Right lobe of liver (tissue), 6 donors: ENCODE measurements at regions not wholly inside any gene's neighbourhood (a gene's known extent, or its start where the extent isn't known, plus 50 kb on each side); places are given as distances from the start of the nearest gene placed in this dataset.

Source experiments
- ATAC-seq, 4 donors: fragments of 200-7000 bp; cut with Tn5 transposase; one replicate each; pipeline ENCODE4 v1.9.1; 2020; ENCODE audit warnings: mild to moderate bottlenecking in 4 of 4, moderate library complexity in 4 of 4
- DNase-seq, 3 donors: peaks; one replicate each; pipeline ENCODE4 v3.0.0-alpha.2; 2020
- H3K27ac ChIP-seq, 3 donors: fragments of 200-600 bp; one replicate each; pipeline ENCODE4 v1.8.0; 2022
- H3K27me3 ChIP-seq, 2 donors: fragments of 200-600 bp; one replicate each; pipeline ENCODE4 v1.8.0; 2022
- H3K36me3 ChIP-seq, 4 donors: fragments of 200-600 bp; sonication (generic) in 1 of 4; one replicate each; pipeline versions ENCODE4 v1.5.1 to v1.8.0; 2017 to 2022; ENCODE audit warnings: control low read depth in 1 of 4
- H3K4me1 ChIP-seq, 4 donors: fragments of 200-600 bp; sonication (generic) in 1 of 4; one replicate each; pipeline versions ENCODE4 v1.5.1 to v1.8.0; 2017 to 2022; ENCODE audit warnings: control low read depth in 1 of 4
- H3K4me3 ChIP-seq, 3 donors: fragments of 200-600 bp; one replicate each; pipeline ENCODE4 v1.8.0; 2022
- H3K9me3 ChIP-seq, 4 donors: fragments of 200-600 bp; sonication (generic) in 1 of 4; one replicate each; pipeline versions ENCODE4 v1.5.1 to v1.8.0; 2017 to 2022; ENCODE audit warnings: control low read depth in 1 of 4
- POLR2A ChIP-seq: fragments of 450-650 bp; IDR thresholded peaks from one replicate; pipeline ENCODE4 v1.6.1; 2017; ENCODE audit warnings: antibody characterized with exemption, mild to moderate bottlenecking
- WGBS: methylation state at CpG from one replicate; pipeline ENCODE4 v1.1.6; 2018; ENCODE audit warnings: low coverage, low lambda C conversion rate; ENCODE audit not compliant: insufficient coverage; ENCODE audit errors: missing lambda C conversion rate; 5-methylcytosine and 5-hydroxymethylcytosine counted together
- intact Hi-C, 2 donors: fragments of 100-400 bp; cut with DNase I; formaldehyde crosslinking; loops; one replicate each; pipeline versions ENCODE4 v1.11.2 to v1.14.1; 2022
- TF ChIP-seq, protein P1 (sequence below), 4 donors: fragments of 200-600 bp in 3 of 4; fragments of 450-650 bp in 1 of 4; IDR thresholded peaks; one replicate each; pipeline versions ENCODE4 v1.5.1 to v1.8.0; 2016 to 2022; ENCODE audit warnings: antibody characterized with exemption in 4 of 4, mild to moderate bottlenecking in 2 of 4
- donor health status: DM: no; HTN: yes; CAD: no.
- donor health status: DM: no; HTN: no; CAD: no.
- donor health status: DM: no; HTN: no; CAD: no.
- donor health status: DM: no; HTN: yes; CAD: no.
- donor health status: DM: no; HTN: yes; CAD: no.

- DNase-seq (no peak), ATAC-seq (no peak)
- Histone ChIP-seq H3K36me3 (no peaks in the 10 kb centered on the region), H3K9me3 (no peaks in the 10 kb centered on the region), H3K4me1 (no peaks in the 10 kb centered on the region), H3K27me3 (no peaks in the 10 kb centered on the region), H3K4me3 (no peak overlapping the region), H3K27ac (no peak overlapping the region)
- intact Hi-C loops = no loop called here
- WGBS = 54% methylated on average over 7 of the region's 12 CpGs
- TF ChIP-seq POLR2A = no peak
- TF ChIP-seq, protein P1, sequence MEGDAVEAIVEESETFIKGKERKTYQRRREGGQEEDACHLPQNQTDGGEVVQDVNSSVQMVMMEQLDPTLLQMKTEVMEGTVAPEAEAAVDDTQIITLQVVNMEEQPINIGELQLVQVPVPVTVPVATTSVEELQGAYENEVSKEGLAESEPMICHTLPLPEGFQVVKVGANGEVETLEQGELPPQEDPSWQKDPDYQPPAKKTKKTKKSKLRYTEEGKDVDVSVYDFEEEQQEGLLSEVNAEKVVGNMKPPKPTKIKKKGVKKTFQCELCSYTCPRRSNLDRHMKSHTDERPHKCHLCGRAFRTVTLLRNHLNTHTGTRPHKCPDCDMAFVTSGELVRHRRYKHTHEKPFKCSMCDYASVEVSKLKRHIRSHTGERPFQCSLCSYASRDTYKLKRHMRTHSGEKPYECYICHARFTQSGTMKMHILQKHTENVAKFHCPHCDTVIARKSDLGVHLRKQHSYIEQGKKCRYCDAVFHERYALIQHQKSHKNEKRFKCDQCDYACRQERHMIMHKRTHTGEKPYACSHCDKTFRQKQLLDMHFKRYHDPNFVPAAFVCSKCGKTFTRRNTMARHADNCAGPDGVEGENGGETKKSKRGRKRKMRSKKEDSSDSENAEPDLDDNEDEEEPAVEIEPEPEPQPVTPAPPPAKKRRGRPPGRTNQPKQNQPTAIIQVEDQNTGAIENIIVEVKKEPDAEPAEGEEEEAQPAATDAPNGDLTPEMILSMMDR (IDR thresholded peaks at IDR 0.05) = no peak
These were observed 61.0 kb upstream of the ELAC2 start for GRCh38 chr17:13078591-13079385.

DNA sequence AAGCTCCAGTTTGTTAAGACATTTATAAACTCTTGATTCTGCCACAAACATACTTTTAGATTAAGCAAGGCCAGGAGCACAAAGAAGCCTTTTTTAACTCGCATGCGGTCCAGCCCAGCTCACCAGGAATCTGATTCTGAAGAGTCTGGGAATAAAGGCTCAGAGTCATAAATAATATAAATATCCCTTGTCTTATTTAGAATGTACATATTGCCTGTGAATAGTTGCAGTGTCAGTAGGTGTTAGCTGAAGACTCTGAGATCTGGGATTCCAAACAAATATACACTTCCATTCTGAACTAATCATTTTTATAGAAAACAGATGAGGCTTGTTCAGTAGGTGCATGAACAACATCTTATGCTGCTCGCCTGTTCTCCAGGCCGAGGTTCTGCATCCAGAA, 59.1 kb upstream of the ELAC2 start:
- H3K36me3 ChIP-seq = no peaks in the 10 kb centered on the region
- no peaks in the 10 kb centered on the region for H3K27me3 ChIP-seq
- H3K9me3 ChIP-seq = no peaks in the 10 kb centered on the region
- intact Hi-C loops = no loop called here
- no peak overlapping the region for H3K4me3 ChIP-seq
- 80% methylated on average over 4 of the region's 4 CpGs for WGBS
- DNase-seq (no peak), ATAC-seq (no peak)
- H3K27ac ChIP-seq = no peak overlapping the region
- TF ChIP-seq POLR2A = no peak
- TF ChIP-seq, protein P1 (IDR thresholded peaks at IDR 0.05) = no peak
- no peaks in the 10 kb centered on the region for H3K4me1 ChIP-seq

GRCh38 chr17:13074026-13074425, 56.2 kb upstream of the ELAC2 start:
- no peak overlapping the region for H3K4me3 ChIP-seq
- TF ChIP-seq, protein P1 (IDR thresholded peaks at IDR 0.05) = no peak
- no peak for TF ChIP-seq POLR2A
- no peak for DNase-seq
- no peaks in the 10 kb centered on the region for H3K9me3 ChIP-seq
- ATAC-seq = no peak
- no peaks in the 10 kb centered on the region for H3K4me1 ChIP-seq
- no peaks in the 10 kb centered on the region for H3K27me3 ChIP-seq
- intact Hi-C loops = no loop called here
- no peak overlapping the region for H3K27ac ChIP-seq
- 62% methylated on average over 2 of the region's 2 CpGs for WGBS
- H3K36me3 ChIP-seq = no peaks in the 10 kb centered on the region

DNA sequence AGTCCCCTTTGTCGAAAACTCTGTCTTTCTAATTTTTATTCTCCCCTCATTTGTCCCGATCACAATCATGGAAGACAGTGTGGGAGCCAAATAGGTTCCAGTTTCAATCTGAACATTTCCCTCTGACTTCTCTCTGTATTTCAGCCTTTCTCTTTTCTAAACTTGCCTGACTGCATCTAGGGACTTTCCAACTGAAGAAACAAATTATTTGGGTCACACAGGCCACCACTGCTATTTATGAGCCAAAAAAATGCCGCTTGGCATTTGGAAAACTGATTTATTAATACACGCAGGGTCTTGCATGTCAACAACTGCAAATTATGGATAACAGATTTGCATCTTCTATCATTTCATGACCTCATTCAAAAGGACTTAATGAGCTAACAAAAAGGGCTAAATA, 55.2 kb upstream of the ELAC2 start:
- intact Hi-C loops = no loop called here
- Histone ChIP-seq H3K4me3 (no peak overlapping the region), H3K36me3 (no peaks in the 10 kb centered on the region), H3K4me1 (no peaks in the 10 kb centered on the region), H3K27me3 (no peaks in the 10 kb centered on the region), H3K27ac (no peak overlapping the region), H3K9me3 (no peaks in the 10 kb centered on the region)
- 46% methylated on average over 4 of the region's 4 CpGs for WGBS
- TF ChIP-seq POLR2A = no peak
- TF ChIP-seq, protein P1 (IDR thresholded peaks at IDR 0.05) = no peak
- DNase-seq = no peak
- ATAC-seq = no peak
